ENCODE measurements at regions not wholly inside any gene's neighbourhood (a gene's known extent, or its start where the extent isn't known, plus 50 kb on each side); places are given as distances from the start of the nearest gene placed in this dataset.

GRCh38 chr6:78551361-78551760 is 316.0 kb upstream of the IRAK1BP1 start:
- no peak overlapping the region for H3K4me3 ChIP-seq (replicated peaks in 1 of 4; ENCODE audit: control extremely low read depth in 1 of 4, insufficient read depth in 1 of 4, low read depth in 3 of 4, low read length in 4 of 4)
- no peak for DNase-seq (ENCODE audit: low read depth in 2 of 2)
- H3K27ac ChIP-seq (ENCODE audit: insufficient read depth, low read length), result no peak overlapping the region
- no peaks in the 10 kb centered on the region for H3K27me3 ChIP-seq (ENCODE audit: control insufficient read depth, insufficient read depth, low read length)
- H3K4me1 ChIP-seq (ENCODE audit: control insufficient read depth, extremely low read depth, insufficient read depth, low read length), result no peaks in the 10 kb centered on the region
- no peaks in the 10 kb centered on the region for H3K79me2 ChIP-seq (ENCODE audit: control insufficient read depth, insufficient read depth, low read length)
- no peak overlapping the region for H2AFZ ChIP-seq (ENCODE audit: low read length)
- TF ChIP-seq CTCF (conservative IDR thresholded peaks at IDR 0.05 in 1 of 2, IDR thresholded peaks at IDR 0.05 in 1 of 2; ENCODE audit: low read depth in 1 of 2, low read length in 2 of 2), result no peak
- TF ChIP-seq EZH2 (IDR thresholded peaks at IDR 0.05; ENCODE audit: low read length, missing control alignments), result no peak
- H3K9ac ChIP-seq (ENCODE audit: insufficient read depth, low read length), result no peak overlapping the region
- no peaks in the 10 kb centered on the region for H3K36me3 ChIP-seq (ENCODE audit: control insufficient read depth, insufficient read depth, low read length)
- no peak overlapping the region for H3K4me2 ChIP-seq (ENCODE audit: extremely low read depth, insufficient read depth, low read length)
- no peaks in the 10 kb centered on the region for H4K20me1 ChIP-seq (ENCODE audit: control insufficient read depth, extremely low read depth, insufficient read depth, low read length)
- H3K9me3 ChIP-seq (ENCODE audit: control insufficient read depth, insufficient read depth, low read depth, low read length), result no peaks in the 10 kb centered on the region

GRCh38 chr6:78552435-78552834 is 314.9 kb upstream of the IRAK1BP1 start:
- Histone ChIP-seq H4K20me1 (ENCODE audit: control insufficient read depth, extremely low read depth, insufficient read depth, low read length) (no peaks in the 10 kb centered on the region), H3K9me3 (ENCODE audit: control insufficient read depth, insufficient read depth, low read depth, low read length) (no peaks in the 10 kb centered on the region), H3K4me3 (replicated peaks in 1 of 4; ENCODE audit: control extremely low read depth in 1 of 4, insufficient read depth in 1 of 4, low read depth in 3 of 4, low read length in 4 of 4) (no peak overlapping the region), H2AFZ (ENCODE audit: low read length) (no peak overlapping the region), H3K9ac (ENCODE audit: insufficient read depth, low read length) (no peak overlapping the region), H3K4me2 (ENCODE audit: extremely low read depth, insufficient read depth, low read length) (no peak overlapping the region), H3K4me1 (ENCODE audit: control insufficient read depth, extremely low read depth, insufficient read depth, low read length) (no peaks in the 10 kb centered on the region), H3K36me3 (ENCODE audit: control insufficient read depth, insufficient read depth, low read length) (no peaks in the 10 kb centered on the region), H3K27ac (ENCODE audit: insufficient read depth, low read length) (no peak overlapping the region), H3K27me3 (ENCODE audit: control insufficient read depth, insufficient read depth, low read length) (no peaks in the 10 kb centered on the region), H3K79me2 (ENCODE audit: control insufficient read depth, insufficient read depth, low read length) (no peaks in the 10 kb centered on the region)
- no peak for DNase-seq (ENCODE audit: low read depth in 2 of 2)
- no peak for TF ChIP-seq CTCF (conservative IDR thresholded peaks at IDR 0.05 in 1 of 2, IDR thresholded peaks at IDR 0.05 in 1 of 2; ENCODE audit: low read depth in 1 of 2, low read length in 2 of 2)

GRCh38 chr6:78554341-78554740 is 313.0 kb upstream of the IRAK1BP1 start:
- H3K4me3 ChIP-seq (replicated peaks in 1 of 4; ENCODE audit: control extremely low read depth in 1 of 4, insufficient read depth in 1 of 4, low read depth in 3 of 4, low read length in 4 of 4), result no peak overlapping the region
- H3K27ac ChIP-seq (ENCODE audit: insufficient read depth, low read length), result no peak overlapping the region
- H3K9ac ChIP-seq (ENCODE audit: insufficient read depth, low read length), result no peak overlapping the region
- H2AFZ ChIP-seq (ENCODE audit: low read length), result no peak overlapping the region
- no peak for DNase-seq (ENCODE audit: low read depth in 2 of 2)
- no peak for TF ChIP-seq CTCF (conservative IDR thresholded peaks at IDR 0.05 in 1 of 2, IDR thresholded peaks at IDR 0.05 in 1 of 2; ENCODE audit: low read depth in 1 of 2, low read length in 2 of 2)
- no peak for TF ChIP-seq EZH2 (IDR thresholded peaks at IDR 0.05; ENCODE audit: low read length, missing control alignments)
- no peaks in the 10 kb centered on the region for H3K27me3 ChIP-seq (ENCODE audit: control insufficient read depth, insufficient read depth, low read length)
- H3K4me2 ChIP-seq (ENCODE audit: extremely low read depth, insufficient read depth, low read length), result no peak overlapping the region
- H3K36me3 ChIP-seq (ENCODE audit: control insufficient read depth, insufficient read depth, low read length), result no peaks in the 10 kb centered on the region
- no peaks in the 10 kb centered on the region for H3K4me1 ChIP-seq (ENCODE audit: control insufficient read depth, extremely low read depth, insufficient read depth, low read length)
- no peaks in the 10 kb centered on the region for H3K9me3 ChIP-seq (ENCODE audit: control insufficient read depth, insufficient read depth, low read depth, low read length)
- no peaks in the 10 kb centered on the region for H4K20me1 ChIP-seq (ENCODE audit: control insufficient read depth, extremely low read depth, insufficient read depth, low read length)
- H3K79me2 ChIP-seq (ENCODE audit: control insufficient read depth, insufficient read depth, low read length), result no peaks in the 10 kb centered on the region

Measured in fibroblast of lung (primary cell).